H1 (cell line): ENCODE measurements at regions not wholly inside any gene's neighbourhood (a gene's known extent, or its start where the extent isn't known, plus 50 kb on each side); places are given as distances from the start of the nearest gene placed in this dataset.

Experiments used
- CTCF ChIA-PET: fragments of 300-600 bp; sonication (Branson Sonifier 250); formaldehyde crosslinking; loops from one replicate; lab custom pipeline; 2021; ENCODE audit not compliant: partially characterized antibody; lab: Charles Lee
- POLR2A ChIA-PET: fragments of 300-600 bp; sonication (Branson Sonifier 250); formaldehyde crosslinking; loops from one replicate; lab custom pipeline; 2021; ENCODE audit warnings: inconsistent platforms; ENCODE audit not compliant: partially characterized antibody; lab: Charles Lee
- DNase-seq, 2 experiments: peaks; one replicate each; pipeline versions ENCODE4 v3.0.0 to v3.0.0-alpha.2; 2010 to 2022; ENCODE audit warnings: low spot score in 2 of 2, low read depth in 1 of 2, mixed read lengths in 1 of 2
- FAIRE-seq: peaks from 2 replicates; lab custom pipeline; 2011; peaks lifted over from hg19 to GRCh38; lab: Jason Lieb, UNC
- H2AFZ ChIP-seq: 2 replicates; pipeline ENCODE4 v1.8.1; 2012; ENCODE audit warnings: low read length, inconsistent platforms
- H2AK5ac ChIP-seq: 2 replicates; pipeline ENCODE4 v1.6.1; 2013; ENCODE audit warnings: low read depth, low read length
- H2BK120ac ChIP-seq: replicated peaks from 2 replicates; pipeline ENCODE3; 2013; ENCODE audit warnings: low read depth, low read length, inconsistent platforms
- H2BK12ac ChIP-seq: 2 replicates; pipeline ENCODE4 v1.6.1; 2013; ENCODE audit warnings: low read depth, low read length
- H2BK15ac ChIP-seq: 2 replicates; pipeline ENCODE4 v1.6.1; 2013; ENCODE audit warnings: low read length
- H2BK20ac ChIP-seq: 2 replicates; pipeline ENCODE4 v1.6.1; 2013; ENCODE audit warnings: low read length
- H2BK5ac ChIP-seq: 2 replicates; pipeline ENCODE4 v1.6.1; 2013; ENCODE audit warnings: low read depth, low read length
- H3K14ac ChIP-seq: 2 replicates; pipeline ENCODE4 v1.6.1; 2013; ENCODE audit warnings: inconsistent platforms; ENCODE audit not compliant: insufficient read length
- H3K18ac ChIP-seq: 2 replicates; pipeline ENCODE4 v1.6.1; 2013; ENCODE audit warnings: low read length; ENCODE audit errors: extremely low read depth
- H3K23ac ChIP-seq: 2 replicates; pipeline ENCODE4 v1.6.1; 2013; ENCODE audit warnings: inconsistent platforms; ENCODE audit not compliant: insufficient read length
- H3K23me2 ChIP-seq: 2 replicates; pipeline ENCODE4 v1.6.1; 2013; ENCODE audit warnings: low read depth, low read length
- H3K27ac ChIP-seq: 2 replicates; pipeline ENCODE4 v1.6.1; 2011; ENCODE audit warnings: low read depth, low read length, inconsistent platforms
- H3K27me3 ChIP-seq, 4 experiments: replicated peaks in 1 of 4; 1 replicate in 1 of 4; 2 replicates in 3 of 4; pipeline versions ENCODE4 v1.6.1 to v1.8.1; 2011 to 2013; ENCODE audit warnings: low read length in 3 of 4, mild to moderate bottlenecking in 3 of 4, inconsistent platforms in 2 of 4, mixed read lengths in 2 of 4, moderate library complexity in 1 of 4; ENCODE audit not compliant: control insufficient read depth in 3 of 4, insufficient read depth in 3 of 4; ENCODE audit errors: extremely low read depth in 1 of 4
- H3K36me3 ChIP-seq, 4 experiments: 2 replicates each; pipeline versions ENCODE4 v1.6.1 to v1.8.1; 2011 to 2013; ENCODE audit warnings: mild to moderate bottlenecking in 4 of 4, low read length in 3 of 4, moderate library complexity in 2 of 4, control low read depth in 1 of 4, inconsistent platforms in 1 of 4; ENCODE audit not compliant: insufficient read depth in 4 of 4, control insufficient read depth in 2 of 4
- H3K4ac ChIP-seq: replicated peaks from 2 replicates; pipeline ENCODE3; 2013; ENCODE audit warnings: low read length, low read depth, mixed read lengths, inconsistent platforms; ENCODE audit not compliant: insufficient read length
- H3K4me1 ChIP-seq, 4 experiments: replicated peaks in 1 of 4; 1 replicate in 1 of 4; 2 replicates in 3 of 4; pipeline versions ENCODE4 v1.6.1 to v1.8.1; 2011 to 2013; ENCODE audit warnings: low read length in 3 of 4, inconsistent platforms in 2 of 4, mixed read lengths in 1 of 4; ENCODE audit not compliant: insufficient read depth in 4 of 4, control insufficient read depth in 3 of 4
- H3K4me2 ChIP-seq, 2 experiments: 2 replicates each; pipeline versions ENCODE4 v1.6.1 to v1.8.1; 2011 to 2013; ENCODE audit warnings: low read depth in 2 of 2, low read length in 2 of 2, control low read depth in 1 of 2, inconsistent platforms in 1 of 2, mild to moderate bottlenecking in 1 of 2; ENCODE audit not compliant: insufficient read depth in 1 of 2
- H3K4me3 ChIP-seq, 4 experiments: fragments of 200-600, 300-600 bp in 1 of 4; sonication (generic), shearing (Covaris generic), sonication (Bioruptor Twin) in 1 of 4; 2 replicates each; pipeline versions ENCODE4 v1.5.1 to v1.8.1; 2011 to 2016; ENCODE audit warnings: low read length in 4 of 4, low read depth in 3 of 4, control low read depth in 2 of 4, inconsistent platforms in 2 of 4, mild to moderate bottlenecking in 2 of 4, mixed read lengths in 1 of 4, moderate library complexity in 1 of 4; ENCODE audit not compliant: insufficient read depth in 2 of 4; ENCODE audit errors: extremely low read depth in 1 of 4
- H3K56ac ChIP-seq: replicated peaks from 2 replicates; pipeline ENCODE3; 2013; ENCODE audit warnings: low read depth, mild to moderate bottlenecking, mixed read lengths, low read length, inconsistent platforms; ENCODE audit not compliant: insufficient read length
- H3K79me1 ChIP-seq: 2 replicates; pipeline ENCODE4 v1.6.1; 2013; ENCODE audit warnings: low read depth, low read length, control low read depth
- H3K79me2 ChIP-seq, 2 experiments: 2 replicates each; pipeline versions ENCODE4 v1.6.1 to v1.8.1; 2012 to 2013; ENCODE audit warnings: low read length in 2 of 2, mild to moderate bottlenecking in 2 of 2, inconsistent platforms in 1 of 2; ENCODE audit not compliant: insufficient read depth in 2 of 2, control insufficient read depth in 1 of 2
- H3K9ac ChIP-seq, 4 experiments: replicated peaks in 1 of 4; 1 replicate in 1 of 4; 2 replicates in 3 of 4; pipeline versions ENCODE4 v1.6.1 to v1.8.1; 2011 to 2013; ENCODE audit warnings: low read depth in 3 of 4, low read length in 3 of 4, control low read depth in 2 of 4, mild to moderate bottlenecking in 2 of 4, moderate library complexity in 2 of 4, inconsistent platforms in 1 of 4; ENCODE audit errors: extremely low read depth in 1 of 4
- H3K9me3 ChIP-seq, 2 experiments: 2 replicates each; pipeline versions ENCODE4 v1.6.1 to v1.8.1; 2012 to 2013; ENCODE audit warnings: mild to moderate bottlenecking in 2 of 2, moderate library complexity in 2 of 2, control low read depth in 1 of 2, inconsistent platforms in 1 of 2, low read depth in 1 of 2, low read length in 1 of 2, mixed read lengths in 1 of 2; ENCODE audit not compliant: insufficient read depth in 2 of 2
- H4K20me1 ChIP-seq, 2 experiments: replicated peaks in 1 of 2; 2 replicates each; pipeline versions ENCODE3 to v1.8.1; 2011 to 2013; ENCODE audit warnings: inconsistent platforms in 2 of 2, low read length in 2 of 2, mild to moderate bottlenecking in 1 of 2; ENCODE audit not compliant: insufficient read depth in 2 of 2, control insufficient read depth in 1 of 2
- H4K5ac ChIP-seq: 2 replicates; pipeline ENCODE4 v1.6.1; 2013; ENCODE audit warnings: low read length, low read depth, mixed read lengths, inconsistent platforms; ENCODE audit not compliant: insufficient read length
- H4K8ac ChIP-seq: 2 replicates; pipeline ENCODE4 v1.8.0; 2013; ENCODE audit warnings: mild to moderate bottlenecking, moderate library complexity, low read length, inconsistent platforms; ENCODE audit not compliant: insufficient read depth; ENCODE audit errors: extremely low read depth
- H4K91ac ChIP-seq: replicated peaks from 2 replicates; pipeline ENCODE3; 2013; ENCODE audit warnings: low read length, mixed read lengths, inconsistent platforms; ENCODE audit not compliant: insufficient read length
- BCL11A ChIP-seq, 2 experiments: IDR thresholded peaks; one replicate each; pipeline ENCODE4 v1.6.1; 2011; ENCODE audit warnings: low read depth in 2 of 2, low read length in 2 of 2, mild to moderate bottlenecking in 2 of 2
- CEBPB ChIP-seq: IDR thresholded peaks from 2 replicates; pipeline ENCODE4 v1.6.1; 2012; ENCODE audit warnings: low read depth, low read length
- CHD1 ChIP-seq: IDR thresholded peaks from 2 replicates; pipeline ENCODE4 v1.6.1; 2012; ENCODE audit warnings: low read depth, low read length, improper control_type of control experiment
- EGR1 ChIP-seq: IDR thresholded peaks from 2 replicates; pipeline ENCODE4 v1.6.1; 2011; ENCODE audit warnings: low read depth, low read length, borderline replicate concordance
- EZH2 ChIP-seq: fragments of 200-600 bp; sonication (generic); IDR thresholded peaks from 2 replicates; pipeline ENCODE4 v1.7.1; 2012; ENCODE audit warnings: low read depth, mild to moderate bottlenecking, moderate library complexity, low read length, inconsistent platforms; ENCODE audit not compliant: severe bottlenecking
- GTF2F1 ChIP-seq: IDR thresholded peaks from 2 replicates; pipeline ENCODE4 v1.6.1; 2012; ENCODE audit warnings: low read depth, low read length, improper control_type of control experiment, borderline replicate concordance
- HDAC2 ChIP-seq, 2 experiments: fragments of 300-600 bp in 1 of 2; sonication (generic) in 1 of 2; IDR thresholded peaks; 2 replicates each; pipeline ENCODE4 v1.6.1; 2011 to 2012; ENCODE audit warnings: low read depth in 2 of 2, low read length in 2 of 2, mild to moderate bottlenecking in 2 of 2, moderate library complexity in 2 of 2, borderline replicate concordance in 1 of 2, inconsistent platforms in 1 of 2
- KDM4A ChIP-seq: IDR thresholded peaks from one replicate; pipeline ENCODE4 v1.7.1; 2012; ENCODE audit warnings: low read depth, mild to moderate bottlenecking, moderate library complexity, low read length, inconsistent platforms; ENCODE audit not compliant: severe bottlenecking
- PHF8 ChIP-seq: fragments of 200-600 bp; sonication (generic); conservative IDR thresholded peaks from 2 replicates; pipeline ENCODE4 v1.7.1; 2012; ENCODE audit warnings: low read depth, mild to moderate bottlenecking, inconsistent platforms, low read length, moderate library complexity
- SP2 ChIP-seq: IDR thresholded peaks from 2 replicates; pipeline ENCODE4 v1.6.1; 2012; ENCODE audit warnings: mild to moderate bottlenecking, low read length, inconsistent platforms
- SRF ChIP-seq: IDR thresholded peaks from 2 replicates; pipeline ENCODE4 v1.6.1; 2011; ENCODE audit warnings: mild to moderate bottlenecking, low read depth, low read length, moderate library complexity
- TAF7 ChIP-seq: optimal IDR thresholded peaks from 2 replicates; pipeline ENCODE3; 2011; ENCODE audit warnings: low read depth, mild to moderate bottlenecking, inconsistent platforms, low read length, moderate library complexity, borderline replicate concordance
- WGBS, 2 experiments: shearing (Covaris generic) in 1 of 2; methylation state at CpG; one replicate each; pipeline versions ENCODE4 v1.1.6 to v1.1.7; 2013 to 2015; ENCODE audit warnings: low lambda C conversion rate in 2 of 2, mixed read lengths in 2 of 2, inconsistent platforms in 1 of 2, low coverage in 1 of 2, missing lambda C conversion rate in 1 of 2; ENCODE audit not compliant: insufficient replicate concordance in 2 of 2, insufficient coverage in 1 of 2, insufficient read length in 1 of 2; ENCODE audit errors: extremely low coverage in 1 of 2, missing lambda C conversion rate in 1 of 2; 5-methylcytosine and 5-hydroxymethylcytosine counted together

DNA sequence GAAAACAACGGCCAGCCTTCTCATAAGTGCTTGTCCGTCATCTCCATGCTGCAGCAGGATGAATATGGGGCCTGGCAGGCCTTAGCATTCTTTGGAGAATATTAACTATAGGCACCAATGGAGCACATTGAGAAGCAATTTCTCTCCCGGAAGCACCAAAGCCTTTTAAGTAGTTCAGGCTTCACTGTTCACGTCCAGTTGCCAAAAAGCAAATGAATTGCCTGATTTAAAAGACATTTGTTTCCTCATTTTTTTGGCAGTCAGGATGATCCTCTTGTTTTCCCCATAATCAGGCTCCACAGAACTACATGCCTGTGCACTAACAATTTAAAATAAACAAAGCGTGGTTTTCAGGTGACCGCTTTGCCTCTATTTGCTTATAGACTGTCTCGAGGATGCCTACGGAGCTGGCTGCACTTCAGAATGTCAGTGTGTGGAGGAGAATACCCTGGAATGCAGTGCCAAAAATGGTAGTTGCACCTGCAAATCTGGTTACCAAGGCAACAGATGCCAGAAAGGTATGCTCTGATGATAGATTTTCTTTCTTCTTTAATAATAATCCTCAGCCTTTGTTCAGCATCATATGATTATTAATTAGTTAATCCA lies 725.2 kb upstream of the GOLIM4 start:
- Histone ChIP-seq H3K79me1 (no peaks in the 10 kb centered on the region), H3K9ac (no peak overlapping the region), H2AFZ (no peak overlapping the region), H3K4me3 (no peak overlapping the region), H3K23ac (no peak overlapping the region), H3K9me3 (no peaks in the 10 kb centered on the region), H3K18ac (no peak overlapping the region), H4K5ac (no peak overlapping the region), H3K27me3 (no peaks in the 10 kb centered on the region), H3K4me2 (no peak overlapping the region), H3K36me3 (no peaks in the 10 kb centered on the region), H3K27ac (no peak overlapping the region), H3K79me2 (no peaks in the 10 kb centered on the region), H3K23me2 (no peaks in the 10 kb centered on the region), H2BK20ac (no peak overlapping the region), H3K4me1 (peaks cover 0 to 2% (median 0%) of the 10 kb centered on the region in 4 experiments; a peak in 2 of 7 replicates), H3K14ac (no peak overlapping the region), H2BK15ac (no peak overlapping the region), H3K56ac (no peak overlapping the region), H3K4ac (no peak overlapping the region), H2BK5ac (no peak overlapping the region), H4K91ac (no peak overlapping the region), H2AK5ac (no peak overlapping the region), H2BK12ac (no peak overlapping the region), H4K20me1 (no peaks in the 10 kb centered on the region), H4K8ac (no peak overlapping the region), H2BK120ac (no peak overlapping the region)
- ChIA-PET CTCF (interaction anchor here (0.7 kb wide), 1 partner anchor 219 kb away, joined by 3 read pairs; no protein-coding TSS in a partner anchor), POLR2A (no interaction called here)
- no peak for DNase-seq
- no peak for FAIRE-seq
- 96% methylated on average over 8 of the region's 8 CpGs; no CpG with 5 or more reads in 1 of the 2 experiments for WGBS, 2 experiments
- no peak for TF ChIP-seq KDM4A
- TF ChIP-seq SP2 = no peak
- TF ChIP-seq EGR1 = no peak
- no peak for TF ChIP-seq CEBPB
- TF ChIP-seq TAF7 = no peak
- no peak for TF ChIP-seq SRF
- no peak for TF ChIP-seq BCL11A (IDR thresholded peaks at IDR 0.05; ENCODE audit: low read depth in 2 of 2, low read length in 2 of 2)
- TF ChIP-seq HDAC2 (IDR thresholded peaks at IDR 0.05; ENCODE audit: borderline replicate concordance in 1 of 2, low read depth in 2 of 2, low read length in 2 of 2) = no peak
- TF ChIP-seq EZH2 = no peak
- TF ChIP-seq GTF2F1 = no peak
- no peak for TF ChIP-seq CHD1
- TF ChIP-seq PHF8 = no peak
